ENCODE measurements at regions not wholly inside any gene's neighbourhood (a gene's known extent, or its start where the extent isn't known, plus 50 kb on each side); places are given as distances from the start of the nearest gene placed in this dataset.
"Not testable (repeated sequence)": the region's sequence is repeated elsewhere in the genome, so short reads cannot be mapped to it uniquely, and the experiment has no call there.

GRCh38 chr11:25583596-25583995, 748.3 kb upstream of the ANO3 start:
- Mint-ChIP-seq H3K27ac (no peak overlapping the region), H3K27me3 (ENCODE audit: low read depth) (no peaks in the 10 kb centered on the region), H3K4me1 (ENCODE audit: low read depth) (no peaks in the 10 kb centered on the region), H3K36me3 (ENCODE audit: low read depth) (no peaks in the 10 kb centered on the region), H3K4me3 (no peak overlapping the region), H3K9me3 (peaks cover 21% of the 10 kb centered on the region)

GRCh38 chr11:25587496-25587895, 744.4 kb upstream of the ANO3 start:
- Mint-ChIP-seq H3K4me1 (ENCODE audit: low read depth) (no peaks in the 10 kb centered on the region), H3K4me3 (no peak overlapping the region), H3K27me3 (ENCODE audit: low read depth) (no peaks in the 10 kb centered on the region), H3K27ac (no peak overlapping the region), H3K9me3 (peaks cover 23% of the 10 kb centered on the region), H3K36me3 (ENCODE audit: low read depth) (no peaks in the 10 kb centered on the region)

- Mint-ChIP-seq H3K4me3 (no peak overlapping the region), H3K9me3 (peaks cover 23% of the 10 kb centered on the region), H3K36me3 (ENCODE audit: low read depth) (no peaks in the 10 kb centered on the region)
Measured at GRCh38 chr11:25593221-25593620, 738.7 kb upstream of the ANO3 start.

GRCh38 chr11:25596701-25597100, 735.2 kb upstream of the ANO3 start:
- no peak overlapping the region for H3K4me3 Mint-ChIP-seq
- peaks cover 10% of the 10 kb centered on the region for H3K9me3 Mint-ChIP-seq
- H3K27ac Mint-ChIP-seq = no peak overlapping the region
- no peaks in the 10 kb centered on the region for H3K27me3 Mint-ChIP-seq (ENCODE audit: low read depth)
- no peaks in the 10 kb centered on the region for H3K4me1 Mint-ChIP-seq (ENCODE audit: low read depth)
- no peaks in the 10 kb centered on the region for H3K36me3 Mint-ChIP-seq (ENCODE audit: low read depth)

More at GRCh38 chr11:25593221-25593620, 738.7 kb upstream of the ANO3 start:
- Mint-ChIP-seq H3K27ac (no peak overlapping the region), H3K4me1 (ENCODE audit: low read depth) (no peaks in the 10 kb centered on the region), H3K27me3 (ENCODE audit: low read depth) (no peaks in the 10 kb centered on the region)

- peaks cover 10% of the 10 kb centered on the region for H3K9me3 Mint-ChIP-seq
- H3K4me1 Mint-ChIP-seq (ENCODE audit: low read depth) = no peaks in the 10 kb centered on the region
- no peaks in the 10 kb centered on the region for H3K36me3 Mint-ChIP-seq (ENCODE audit: low read depth)
- no peak overlapping the region for H3K4me3 Mint-ChIP-seq
- no peaks in the 10 kb centered on the region for H3K27me3 Mint-ChIP-seq (ENCODE audit: low read depth)
- no peak overlapping the region for H3K27ac Mint-ChIP-seq
Measured at GRCh38 chr11:25597696-25598095, 734.2 kb upstream of the ANO3 start.

GRCh38 chr11:25602149-25602548, 729.8 kb upstream of the ANO3 start:
- no peak overlapping the region for H3K4me3 Mint-ChIP-seq
- no peaks in the 10 kb centered on the region for H3K4me1 Mint-ChIP-seq (ENCODE audit: low read depth)
- H3K27ac Mint-ChIP-seq = no peak overlapping the region
- H3K27me3 Mint-ChIP-seq (ENCODE audit: low read depth) = no peaks in the 10 kb centered on the region
- H3K36me3 Mint-ChIP-seq (ENCODE audit: low read depth) = no peaks in the 10 kb centered on the region
- peaks cover 20% of the 10 kb centered on the region for H3K9me3 Mint-ChIP-seq

GRCh38 chr11:25602959-25603358, 729.0 kb upstream of the ANO3 start:
- Mint-ChIP-seq H3K27me3 (ENCODE audit: low read depth) (no peaks in the 10 kb centered on the region), H3K36me3 (ENCODE audit: low read depth) (no peaks in the 10 kb centered on the region), H3K4me3 (no peak overlapping the region), H3K4me1 (ENCODE audit: low read depth) (no peaks in the 10 kb centered on the region), H3K27ac (no peak overlapping the region), H3K9me3 (peaks cover 24% of the 10 kb centered on the region)

- Mint-ChIP-seq H3K27ac (no peak overlapping the region), H3K4me3 (no peak overlapping the region), H3K36me3 (ENCODE audit: low read depth) (no peaks in the 10 kb centered on the region), H3K27me3 (ENCODE audit: low read depth) (no peaks in the 10 kb centered on the region), H3K4me1 (ENCODE audit: low read depth) (no peaks in the 10 kb centered on the region), H3K9me3 (peaks cover 23% of the 10 kb centered on the region)
Measured at GRCh38 chr11:25612806-25613205, 719.1 kb upstream of the ANO3 start.

GRCh38 chr11:25613451-25613850, 718.5 kb upstream of the ANO3 start:
- no peaks in the 10 kb centered on the region for H3K27me3 Mint-ChIP-seq (ENCODE audit: low read depth)
- no peak overlapping the region for H3K4me3 Mint-ChIP-seq
- H3K4me1 Mint-ChIP-seq (ENCODE audit: low read depth) = no peaks in the 10 kb centered on the region
- H3K27ac Mint-ChIP-seq = no peak overlapping the region
- H3K9me3 Mint-ChIP-seq = peaks cover 21% of the 10 kb centered on the region
- no peaks in the 10 kb centered on the region for H3K36me3 Mint-ChIP-seq (ENCODE audit: low read depth)

- Mint-ChIP-seq H3K4me3 (no peak overlapping the region), H3K9me3 (peaks cover 18% of the 10 kb centered on the region), H3K4me1 (ENCODE audit: low read depth) (no peaks in the 10 kb centered on the region), H3K36me3 (ENCODE audit: low read depth) (no peaks in the 10 kb centered on the region), H3K27me3 (ENCODE audit: low read depth) (no peaks in the 10 kb centered on the region), H3K27ac (no peak overlapping the region)
Measured at GRCh38 chr11:25613865-25614264, 718.1 kb upstream of the ANO3 start.

- Mint-ChIP-seq H3K4me1 (ENCODE audit: low read depth) (no peaks in the 10 kb centered on the region), H3K27me3 (ENCODE audit: low read depth) (no peaks in the 10 kb centered on the region), H3K9me3 (peaks cover 14% of the 10 kb centered on the region), H3K27ac (no peak overlapping the region), H3K4me3 (no peak overlapping the region), H3K36me3 (ENCODE audit: low read depth) (no peaks in the 10 kb centered on the region)
Measured at GRCh38 chr11:25615069-25615468, 716.9 kb upstream of the ANO3 start.

GRCh38 chr11:25615841-25616240, 716.1 kb upstream of the ANO3 start:
- Mint-ChIP-seq H3K36me3 (ENCODE audit: low read depth) (no peaks in the 10 kb centered on the region), H3K27me3 (ENCODE audit: low read depth) (no peaks in the 10 kb centered on the region), H3K4me3 (no peak overlapping the region), H3K4me1 (ENCODE audit: low read depth) (no peaks in the 10 kb centered on the region), H3K9me3 (peaks cover 13% of the 10 kb centered on the region), H3K27ac (no peak overlapping the region)

GRCh38 chr11:25625094-25625493, 706.8 kb upstream of the ANO3 start:
- peaks cover 14% of the 10 kb centered on the region for H3K9me3 Mint-ChIP-seq

GRCh38 chr11:25628030-25628429, 703.9 kb upstream of the ANO3 start:
- Mint-ChIP-seq H3K4me1 (ENCODE audit: low read depth) (no peaks in the 10 kb centered on the region), H3K9me3 (peaks cover 6% of the 10 kb centered on the region)

More at GRCh38 chr11:25625094-25625493, 706.8 kb upstream of the ANO3 start:
- Mint-ChIP-seq H3K36me3 (ENCODE audit: low read depth) (no peaks in the 10 kb centered on the region), H3K27ac (no peak overlapping the region), H3K27me3 (ENCODE audit: low read depth) (no peaks in the 10 kb centered on the region), H3K4me3 (no peak overlapping the region), H3K4me1 (ENCODE audit: low read depth) (no peaks in the 10 kb centered on the region)

GRCh38 chr11:25633230-25633629, 698.7 kb upstream of the ANO3 start:
- Mint-ChIP-seq H3K36me3 (ENCODE audit: low read depth) (no peaks in the 10 kb centered on the region), H3K27ac (no peak overlapping the region), H3K4me3 (no peak overlapping the region), H3K4me1 (ENCODE audit: low read depth) (no peaks in the 10 kb centered on the region), H3K27me3 (ENCODE audit: low read depth) (no peaks in the 10 kb centered on the region), H3K9me3 (no peaks in the 10 kb centered on the region)

More at GRCh38 chr11:25628030-25628429, 703.9 kb upstream of the ANO3 start:
- H3K27me3 Mint-ChIP-seq (ENCODE audit: low read depth) = no peaks in the 10 kb centered on the region
- H3K27ac Mint-ChIP-seq = no peak overlapping the region
- H3K36me3 Mint-ChIP-seq (ENCODE audit: low read depth) = no peaks in the 10 kb centered on the region
- no peak overlapping the region for H3K4me3 Mint-ChIP-seq

GRCh38 chr11:25649220-25649619, 682.7 kb upstream of the ANO3 start:
- H3K4me1 Mint-ChIP-seq (ENCODE audit: low read depth) = not testable (repeated sequence)

More at GRCh38 chr11:25649220-25649619, 682.7 kb upstream of the ANO3 start:
- not testable (repeated sequence) for H3K27me3 Mint-ChIP-seq (ENCODE audit: low read depth); H3K4me3 Mint-ChIP-seq; H3K36me3 Mint-ChIP-seq (ENCODE audit: low read depth); H3K27ac Mint-ChIP-seq
- H3K9me3 Mint-ChIP-seq = peaks cover 19% of the 10 kb centered on the region
